ENCODE measurements at regions not wholly inside any gene's neighbourhood (a gene's known extent, or its start where the extent isn't known, plus 50 kb on each side); places are given as distances from the start of the nearest gene placed in this dataset.
A peak's percentile ranks its signal among the peaks of the same experiment; 100 is the strongest.
"Not testable (repeated sequence)": the region's sequence is repeated elsewhere in the genome, so short reads cannot be mapped to it uniquely, and the experiment has no call there.

DNA sequence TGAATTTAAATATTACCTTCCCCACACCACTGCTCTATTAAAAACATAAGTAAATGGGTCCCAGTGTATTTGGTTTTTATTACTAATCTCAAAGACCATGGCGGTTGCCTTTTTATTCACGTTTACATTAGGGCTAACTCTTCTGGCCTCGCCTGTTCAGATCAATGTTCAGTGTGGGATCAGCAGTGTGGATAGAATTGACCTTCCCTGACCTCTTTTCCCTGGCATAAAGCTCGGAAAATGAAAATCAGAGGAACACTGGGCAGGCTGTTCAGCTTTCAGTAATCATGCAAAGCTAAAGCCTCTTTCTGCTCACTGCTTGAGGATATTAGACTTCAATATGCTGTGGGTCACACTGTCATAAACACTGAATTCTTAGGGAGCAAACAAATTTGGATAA, 422.6 kb upstream of the ONECUT1 start:
- DNase-seq (ENCODE audit: low spot score), result no peak

DNA sequence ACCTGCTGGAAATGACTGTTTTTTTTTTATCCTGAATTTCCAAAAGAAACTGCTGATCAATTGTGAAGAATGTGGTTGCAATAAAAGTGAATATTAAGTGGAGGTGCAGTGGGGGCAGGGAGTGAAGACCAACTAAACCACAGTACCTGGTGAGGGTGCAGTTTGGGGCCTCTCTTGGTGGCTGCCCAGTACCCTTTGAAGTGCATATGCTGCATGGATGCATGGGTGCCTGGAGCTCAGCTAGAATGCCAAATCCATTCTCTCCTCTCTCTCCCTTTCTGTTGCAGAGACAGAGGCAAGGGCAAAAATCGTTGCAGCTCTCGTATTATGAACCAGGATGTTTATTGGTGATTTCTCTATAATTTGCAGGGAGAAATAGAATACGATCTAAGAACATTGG, 420.5 kb upstream of the ONECUT1 start:
- DNase-seq (ENCODE audit: low spot score), result no peak

- DNase-seq (ENCODE audit: low spot score), result no peak
Measured at GRCh38 chr15:53209396-53210042, 419.4 kb upstream of the ONECUT1 start.

GRCh38 chr15:53208751-53209150, 418.6 kb upstream of the ONECUT1 start:
- no peak for DNase-seq (ENCODE audit: low spot score)

GRCh38 chr15:53203454-53203853, 413.3 kb upstream of the ONECUT1 start:
- no peak for DNase-seq (ENCODE audit: low spot score)

- no peak for DNase-seq (ENCODE audit: low spot score)
Measured at GRCh38 chr15:53202876-53203275, 412.7 kb upstream of the ONECUT1 start.

DNA sequence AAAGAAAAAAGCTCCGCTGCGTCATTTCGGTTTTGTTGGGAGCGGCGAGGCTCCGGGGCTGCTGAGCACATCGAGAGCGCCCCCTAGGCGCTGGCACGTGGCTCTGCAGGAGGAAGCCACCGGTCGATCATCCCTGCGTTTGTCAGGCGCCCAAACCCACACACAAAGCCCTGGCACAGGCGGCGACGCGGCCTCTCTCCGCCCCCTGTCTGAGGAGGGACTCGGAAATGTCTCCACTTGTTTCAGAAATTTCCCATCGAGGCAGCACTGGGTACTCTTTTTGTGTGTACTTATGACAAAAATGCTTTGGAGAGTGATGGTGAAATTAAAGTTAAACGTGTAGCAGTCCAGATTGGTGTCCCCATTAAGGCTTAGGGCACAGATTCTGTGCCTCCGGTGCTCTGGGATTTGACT, 407.3 kb upstream of the ONECUT1 start:
- peak; percentile 85 for DNase-seq (ENCODE audit: low spot score)

DNA sequence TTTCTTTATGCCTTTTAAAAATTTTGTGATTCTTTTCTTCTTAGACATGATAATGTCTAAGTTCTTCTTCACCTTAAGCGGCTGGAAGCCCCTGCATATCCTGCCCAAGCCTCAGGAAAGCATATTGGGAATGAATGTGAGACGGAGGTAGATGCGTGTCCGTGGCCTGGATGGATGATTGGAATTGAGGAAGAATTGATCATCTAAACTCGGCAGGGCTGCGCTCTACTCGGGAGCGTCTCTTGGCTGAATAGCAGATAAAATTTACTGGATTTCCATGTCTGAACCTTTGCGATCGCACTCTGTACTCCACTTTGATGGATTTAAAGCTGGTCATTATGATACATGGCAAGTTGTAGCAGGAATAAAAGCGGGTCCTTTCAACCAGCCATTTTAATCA, 406.7 kb upstream of the ONECUT1 start:
- DNase-seq (ENCODE audit: low spot score), result no peak

DNA sequence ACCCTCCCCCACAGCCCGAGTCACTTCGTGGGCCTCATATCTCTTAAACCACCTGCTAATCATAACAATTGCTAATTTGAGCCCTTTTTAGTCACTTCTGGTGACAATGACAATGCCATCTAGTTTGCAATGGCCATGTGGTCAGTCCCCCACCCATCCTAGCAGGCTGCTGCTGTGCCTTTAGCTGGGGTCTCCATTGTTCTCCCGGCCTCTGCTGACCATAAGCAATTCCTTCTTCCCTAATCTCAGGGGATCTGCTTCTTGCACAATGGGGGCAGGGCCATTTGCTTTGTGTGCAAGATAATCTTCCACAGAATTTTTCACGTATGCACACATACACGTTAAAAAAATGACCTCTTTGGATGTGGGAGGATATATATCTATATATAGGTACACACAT, 406.1 kb upstream of the ONECUT1 start:
- no peak for DNase-seq (ENCODE audit: low spot score)

DNA sequence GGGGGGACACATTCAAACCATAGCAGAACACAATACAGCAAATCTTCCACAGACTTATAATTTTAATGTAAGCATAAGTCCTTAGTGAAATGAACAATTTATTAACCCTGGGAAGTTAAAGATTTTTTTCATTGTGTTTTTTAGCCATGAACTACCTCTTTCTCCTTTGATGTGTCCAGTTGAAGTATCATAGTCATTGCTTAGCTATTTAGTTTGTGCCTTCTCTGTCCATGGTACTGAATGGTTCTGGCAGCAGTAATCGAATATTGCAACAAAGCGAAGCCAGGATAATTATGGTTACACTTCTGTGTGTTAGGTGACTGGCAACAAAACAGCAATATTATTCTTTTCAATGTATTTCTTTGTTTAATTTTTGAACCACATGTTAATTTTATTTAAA, 403.0 kb upstream of the ONECUT1 start:
- no peak for DNase-seq (ENCODE audit: low spot score)

GRCh38 chr15:53189860-53190259, 399.7 kb upstream of the ONECUT1 start:
- DNase-seq (ENCODE audit: low spot score), result no peak

DNA sequence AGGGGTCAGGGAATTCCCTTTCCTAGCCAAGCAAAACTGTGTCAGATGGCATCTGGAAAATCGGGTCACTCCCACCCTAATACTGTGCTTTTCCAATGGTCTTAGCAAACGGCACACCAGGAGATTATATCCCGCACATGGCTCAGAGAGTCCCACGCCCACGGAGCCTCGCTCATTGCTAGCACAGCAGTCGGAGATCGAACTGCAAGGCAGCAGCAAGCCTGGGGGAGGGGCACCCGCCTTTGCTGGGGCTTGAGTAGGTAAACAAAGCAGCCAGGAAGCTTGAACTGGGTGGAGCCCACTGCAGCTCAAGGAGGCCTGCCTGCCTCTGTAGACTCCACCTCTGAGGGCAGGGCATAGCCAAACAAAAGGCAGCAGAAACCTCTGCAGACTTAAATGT, 393.3 kb upstream of the ONECUT1 start:
- DNase-seq (ENCODE audit: low spot score), result not testable (repeated sequence)

- no peak for DNase-seq (ENCODE audit: low spot score)
Measured at GRCh38 chr15:53171571-53171970, 381.4 kb upstream of the ONECUT1 start.

GRCh38 chr15:53166684-53167201, 376.6 kb upstream of the ONECUT1 start:
- DNase-seq (ENCODE audit: low spot score), result no peak

DNA sequence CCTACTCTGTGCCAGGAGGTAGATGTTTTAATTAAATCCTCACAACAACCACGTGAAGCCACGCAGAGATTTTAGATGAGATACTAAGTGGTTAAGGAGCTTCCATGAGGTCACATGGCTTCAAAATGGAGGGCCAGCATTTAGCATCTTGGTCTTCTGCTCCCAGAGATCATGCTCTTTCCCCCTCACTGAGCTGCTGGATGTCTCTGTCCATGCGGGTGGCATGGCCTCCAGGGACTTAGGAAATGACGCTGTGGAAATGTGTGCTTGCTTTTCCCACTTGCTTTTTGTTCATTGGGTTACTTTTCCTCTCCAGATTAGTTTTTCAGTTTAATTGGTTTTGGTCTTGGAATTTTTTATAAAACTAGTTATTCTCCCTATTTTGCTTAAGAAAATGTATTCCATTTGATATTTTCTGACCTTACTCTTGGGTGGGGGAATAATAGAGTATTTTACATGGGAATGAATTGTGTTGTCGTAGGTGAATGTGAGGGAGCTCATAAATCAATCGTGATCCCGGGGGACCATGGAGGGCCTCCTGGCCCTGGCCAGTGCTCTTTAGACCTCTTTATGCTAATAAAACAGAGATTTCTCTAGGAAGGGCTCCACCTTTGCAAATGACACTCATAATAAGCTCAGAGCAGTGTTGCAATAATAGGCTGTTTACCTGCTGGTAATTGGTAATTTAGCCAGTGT, 376.0 kb upstream of the ONECUT1 start:
- no peak for DNase-seq (ENCODE audit: low spot score)

GRCh38 chr15:53160092-53160704, 370.1 kb upstream of the ONECUT1 start:
- DNase-seq (ENCODE audit: low spot score), result no peak

DNA sequence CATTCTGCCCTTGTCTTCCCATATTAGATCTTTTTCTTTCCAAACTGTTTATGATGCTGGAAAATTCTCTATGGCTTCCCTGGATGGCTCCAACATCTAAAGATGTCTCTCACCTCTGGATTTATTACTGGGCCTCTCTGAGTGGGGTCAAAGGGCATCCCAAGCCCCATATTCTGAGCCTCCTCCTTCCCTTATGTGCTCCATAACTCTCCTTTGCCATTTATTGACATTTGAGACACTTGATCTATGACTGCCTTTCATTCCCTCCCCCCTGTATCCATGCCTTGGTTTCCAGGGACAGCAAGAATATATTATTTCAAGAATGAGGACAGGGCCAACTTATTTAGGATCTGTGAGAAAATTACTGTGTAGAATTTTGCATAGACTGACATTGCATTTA, 369.3 kb upstream of the ONECUT1 start:
- no peak for DNase-seq (ENCODE audit: low spot score)

DNA sequence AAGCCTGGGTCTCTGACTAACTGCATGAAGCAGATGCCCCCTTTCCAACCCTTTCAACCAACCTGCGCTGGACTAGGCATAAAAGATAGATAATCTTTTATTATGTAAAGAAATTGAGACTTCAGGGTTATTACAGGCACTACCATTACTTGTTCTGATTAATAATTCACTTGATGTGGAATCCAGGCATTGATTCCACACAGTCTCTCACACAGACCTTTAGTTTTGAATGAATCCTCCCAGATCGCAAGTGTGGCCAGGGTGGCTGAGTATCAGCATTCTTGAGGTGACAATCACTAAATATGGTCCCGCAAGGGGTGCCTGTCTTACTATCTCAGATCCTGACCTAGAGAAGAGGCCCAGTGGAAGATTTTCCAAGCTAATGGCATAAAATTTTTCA, 368.9 kb upstream of the ONECUT1 start:
- DNase-seq (ENCODE audit: low spot score), result no peak

DNA sequence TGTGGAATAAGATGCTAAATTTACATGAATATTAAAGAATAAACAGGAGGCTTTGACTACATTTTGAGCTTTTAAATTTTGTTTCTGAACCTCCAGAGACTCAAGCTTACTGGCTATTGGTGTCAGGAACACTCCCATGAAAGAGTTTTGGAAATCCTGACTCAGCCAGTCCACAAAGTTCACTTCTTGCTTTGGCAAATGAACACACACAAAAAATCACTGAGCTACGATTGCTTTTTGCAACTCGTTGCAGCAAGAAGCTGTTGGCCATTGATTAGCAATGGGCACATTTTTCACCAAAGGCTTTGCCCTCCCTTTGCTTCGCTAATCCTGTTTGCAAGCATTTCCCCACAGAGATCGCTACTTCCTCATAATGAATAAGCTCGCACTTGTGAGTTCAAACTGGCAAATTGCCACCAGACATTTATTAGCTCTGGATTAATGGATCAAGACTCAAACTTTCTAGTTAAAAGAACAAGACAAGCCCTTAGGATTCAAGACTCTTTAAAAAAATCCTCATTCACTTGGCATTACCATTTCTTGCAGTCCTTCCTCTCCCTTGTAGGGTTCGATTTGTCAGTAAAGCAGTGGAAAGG, 343.2 kb upstream of the ONECUT1 start:
- no peak for DNase-seq (ENCODE audit: low spot score)

- no peak for DNase-seq (ENCODE audit: low spot score)
Measured at GRCh38 chr15:53130943-53131342, 340.8 kb upstream of the ONECUT1 start.

DNA sequence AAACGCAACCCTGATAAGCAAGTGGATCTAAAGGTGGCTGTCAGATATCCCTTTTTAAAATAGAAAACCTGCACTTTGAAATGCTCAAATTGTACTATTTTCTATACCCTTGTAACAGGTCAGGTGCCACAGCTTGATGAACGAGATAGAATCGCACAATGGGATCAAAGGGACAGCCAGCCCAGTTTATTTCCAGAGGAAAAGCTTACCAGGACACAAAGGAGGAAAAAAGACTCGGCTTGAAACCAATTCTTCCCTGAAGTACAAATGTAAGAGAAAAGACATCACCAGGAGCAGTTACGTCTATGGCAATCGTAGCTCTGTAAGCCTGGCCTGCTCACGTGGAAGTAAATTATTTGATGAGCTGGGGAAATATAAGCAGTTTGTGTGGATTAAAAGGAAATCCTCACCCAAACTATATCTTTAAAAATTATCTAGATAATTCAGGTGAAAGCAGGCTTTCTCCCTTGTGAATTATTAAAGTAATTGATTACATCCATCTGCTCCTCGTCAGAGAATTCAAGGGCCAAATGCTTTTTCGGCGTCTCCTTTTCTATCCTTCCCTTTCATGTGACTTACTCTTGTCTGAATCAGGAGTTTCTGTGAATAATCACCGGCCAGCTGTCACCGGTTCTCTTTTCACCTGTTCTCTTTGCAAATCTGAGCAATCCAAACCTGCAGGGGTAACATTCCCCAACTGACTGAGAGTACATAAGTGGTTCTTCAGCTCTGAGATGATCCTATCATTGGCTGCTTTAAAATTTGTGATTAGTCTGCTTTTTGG, 339.2 kb upstream of the ONECUT1 start:
- DNase-seq (ENCODE audit: low spot score), result no peak

GRCh38 chr15:53128652-53129051, 338.5 kb upstream of the ONECUT1 start:
- DNase-seq (ENCODE audit: low spot score), result no peak
